Transverse colon (tissue), 4 donors: ENCODE measurements at regions not wholly inside any gene's neighbourhood (a gene's known extent, or its start where the extent isn't known, plus 50 kb on each side); places are given as distances from the start of the nearest gene placed in this dataset.

Experiments used
- DNase-seq: peaks from one replicate; pipeline ENCODE4 v3.0.0-alpha.2; 2019
- H3K27ac ChIP-seq, 4 donors: fragments of 200-600 bp; sonication (generic); 2 replicates each; pipeline ENCODE4 v1.5.1; 2016 to 2018; ENCODE audit warnings: inconsistent platforms in 4 of 4
- H3K27me3 ChIP-seq: fragments of 200-600 bp; sonication (generic); 2 replicates; pipeline ENCODE4 v1.5.1; 2017; ENCODE audit warnings: inconsistent platforms
- H3K36me3 ChIP-seq, 4 donors: fragments of 200-600 bp; sonication (generic); 2 replicates each; pipeline ENCODE4 v1.5.1; 2017 to 2019; ENCODE audit warnings: inconsistent platforms in 4 of 4
- H3K4me1 ChIP-seq, 4 donors: fragments of 200-600 bp; sonication (generic); 2 replicates each; pipeline ENCODE4 v1.5.1; 2017 to 2020; ENCODE audit warnings: inconsistent platforms in 4 of 4
- H3K4me3 ChIP-seq, 4 donors: fragments of 200-600 bp; sonication (generic); 1 replicate in 1 of 4; 2 replicates in 3 of 4; pipeline versions ENCODE4 v1.5.1 to v1.6.1; 2017 to 2019; ENCODE audit warnings: inconsistent platforms in 4 of 4
- H3K9me3 ChIP-seq, 2 donors: fragments of 200-600 bp; sonication (generic); 2 replicates each; pipeline ENCODE4 v1.5.1; 2017 to 2019; ENCODE audit warnings: inconsistent platforms in 2 of 2
- EP300 ChIP-seq: sonication (generic); formaldehyde crosslinking; IDR thresholded peaks from one replicate; pipeline ENCODE4 v1.6.1; 2017; ENCODE audit warnings: antibody characterized with exemption, low read depth
- POLR2A ChIP-seq: fragments of 450-650 bp; IDR thresholded peaks from one replicate; pipeline ENCODE4 v1.6.1; 2016; ENCODE audit warnings: antibody characterized with exemption, mild to moderate bottlenecking, moderate library complexity
- POLR2AphosphoS5 ChIP-seq, 3 donors: sonication (generic); formaldehyde crosslinking; IDR thresholded peaks; one replicate each; pipeline ENCODE4 v1.6.1; 2016; ENCODE audit warnings: antibody characterized with exemption in 3 of 3
- WGBS, 2 donors: methylation state at CpG; one replicate each; pipeline ENCODE4 v1.1.5; 2018; ENCODE audit warnings: low coverage in 1 of 2; 5-methylcytosine and 5-hydroxymethylcytosine counted together
- in situ Hi-C, 4 donors: fragments of 200-750 bp; cut with MboI; loops; one replicate each; pipeline versions ENCODE4 v1.15.0 to v1.15.1; 2017; ENCODE audit warnings: low sequenced_read_pairs in 3 of 4, low pct_ligation_motif_present in 1 of 4, low pct_unique_long_range_greater_than_20kb in 1 of 4
- intact Hi-C: fragments of 100-400 bp; cut with DNase I; formaldehyde crosslinking; loops from one replicate; pipeline ENCODE4 v1.15.1; 2023; ENCODE audit warnings: low total_unique reads
- TF ChIP-seq, protein P1 (sequence below), 5 experiments: fragments of 200-600 bp in 3 of 5; fragments of 450-650 bp in 2 of 5; sonication (generic) in 3 of 5; IDR thresholded peaks; 1 replicate in 2 of 5; 2 replicates in 3 of 5; pipeline ENCODE4 v1.5.1; 2016 to 2017; ENCODE audit warnings: antibody characterized with exemption in 5 of 5, inconsistent platforms in 3 of 5, mild to moderate bottlenecking in 2 of 5, moderate library complexity in 1 of 5

- TF ChIP-seq POLR2A = no peak
- TF ChIP-seq EP300 = no peak
- TF ChIP-seq, protein P1, sequence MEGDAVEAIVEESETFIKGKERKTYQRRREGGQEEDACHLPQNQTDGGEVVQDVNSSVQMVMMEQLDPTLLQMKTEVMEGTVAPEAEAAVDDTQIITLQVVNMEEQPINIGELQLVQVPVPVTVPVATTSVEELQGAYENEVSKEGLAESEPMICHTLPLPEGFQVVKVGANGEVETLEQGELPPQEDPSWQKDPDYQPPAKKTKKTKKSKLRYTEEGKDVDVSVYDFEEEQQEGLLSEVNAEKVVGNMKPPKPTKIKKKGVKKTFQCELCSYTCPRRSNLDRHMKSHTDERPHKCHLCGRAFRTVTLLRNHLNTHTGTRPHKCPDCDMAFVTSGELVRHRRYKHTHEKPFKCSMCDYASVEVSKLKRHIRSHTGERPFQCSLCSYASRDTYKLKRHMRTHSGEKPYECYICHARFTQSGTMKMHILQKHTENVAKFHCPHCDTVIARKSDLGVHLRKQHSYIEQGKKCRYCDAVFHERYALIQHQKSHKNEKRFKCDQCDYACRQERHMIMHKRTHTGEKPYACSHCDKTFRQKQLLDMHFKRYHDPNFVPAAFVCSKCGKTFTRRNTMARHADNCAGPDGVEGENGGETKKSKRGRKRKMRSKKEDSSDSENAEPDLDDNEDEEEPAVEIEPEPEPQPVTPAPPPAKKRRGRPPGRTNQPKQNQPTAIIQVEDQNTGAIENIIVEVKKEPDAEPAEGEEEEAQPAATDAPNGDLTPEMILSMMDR (IDR thresholded peaks at IDR 0.05) = no peak
- TF ChIP-seq POLR2AphosphoS5 (IDR thresholded peaks at IDR 0.05) = no peak
- intact Hi-C loops = no loop called here
These were observed 56.7 kb upstream of the ERCC4 start for GRCh38 chr16:13863075-13863765.

GRCh38 chr16:13864689-13865088 lies 55.3 kb upstream of the ERCC4 start:
- TF ChIP-seq EP300 = no peak
- no peak for TF ChIP-seq POLR2AphosphoS5 (IDR thresholded peaks at IDR 0.05)
- no peak for TF ChIP-seq POLR2A
- TF ChIP-seq, protein P1 (IDR thresholded peaks at IDR 0.05) = no peak

More at GRCh38 chr16:13863075-13863765, 56.7 kb upstream of the ERCC4 start:
- Histone ChIP-seq H3K36me3 (no peaks in the 10 kb centered on the region), H3K27ac (no peak overlapping the region), H3K27me3 (no peaks in the 10 kb centered on the region), H3K9me3 (no peaks in the 10 kb centered on the region), H3K4me3 (no peak overlapping the region), H3K4me1 (no peaks in the 10 kb centered on the region)
- DNase-seq = no peak
- WGBS, 2 donors = 58% methylated on average over 4 of the region's 4 CpGs; no CpG with 5 or more reads in 1 of the 2 donors
- in situ Hi-C loops = no loop called here

GRCh38 chr16:13866073-13866472 lies 53.9 kb upstream of the ERCC4 start:
- intact Hi-C loops = no loop called here
- peak; percentile 61 for DNase-seq
- 12 to 21% methylated on average over 4 to 8 of the region's 8 CpGs for WGBS, 2 donors
- TF ChIP-seq EP300 = no peak
- no peak for TF ChIP-seq POLR2AphosphoS5 (IDR thresholded peaks at IDR 0.05)
- TF ChIP-seq, protein P1 (IDR thresholded peaks at IDR 0.05) = peak; percentile 36 to 58 (median 57)
- in situ Hi-C loops = no loop called here
- H3K4me3 ChIP-seq = no peak overlapping the region
- H3K27ac ChIP-seq = no peak overlapping the region
- H3K9me3 ChIP-seq = no peaks in the 10 kb centered on the region
- H3K4me1 ChIP-seq = no peaks in the 10 kb centered on the region
- no peaks in the 10 kb centered on the region for H3K27me3 ChIP-seq
- no peaks in the 10 kb centered on the region for H3K36me3 ChIP-seq

More at GRCh38 chr16:13864689-13865088, 55.3 kb upstream of the ERCC4 start:
- DNase-seq = no peak
- in situ Hi-C loops (no loop called here), intact Hi-C loops (no loop called here)
- no peaks in the 10 kb centered on the region for H3K27me3 ChIP-seq
- 27 to 49% methylated on average over 1 to 4 of the region's 4 CpGs for WGBS, 2 donors
- H3K4me1 ChIP-seq = no peaks in the 10 kb centered on the region
- no peaks in the 10 kb centered on the region for H3K36me3 ChIP-seq
- no peak overlapping the region for H3K27ac ChIP-seq
- no peaks in the 10 kb centered on the region for H3K9me3 ChIP-seq
- H3K4me3 ChIP-seq = no peak overlapping the region
